Neural cell (in vitro differentiated cells): ENCODE measurements at regions not wholly inside any gene's neighbourhood (a gene's known extent, or its start where the extent isn't known, plus 50 kb on each side); places are given as distances from the start of the nearest gene placed in this dataset.
"Not testable (repeated sequence)": the region's sequence is repeated elsewhere in the genome, so short reads cannot be mapped to it uniquely, and the experiment has no call there.

Experiments used
- H2AFZ ChIP-seq: fragments of 200-600, 300-800 bp; sonication (generic), shearing (Covaris generic); 2 replicates; pipeline ENCODE4 v1.6.0; 2014; ENCODE audit warnings: low read depth, mild to moderate bottlenecking, antibody characterized with exemption, low read length, moderate library complexity
- H3F3A ChIP-seq: fragments of 200-600 bp; shearing (Covaris generic); 2 replicates; pipeline ENCODE4 v1.6.1; 2016; ENCODE audit warnings: mild to moderate bottlenecking, moderate library complexity, mixed read lengths, antibody characterized with exemption, low read length; ENCODE audit not compliant: insufficient read depth, poor library complexity, severe bottlenecking
- H3K27ac ChIP-seq: fragments of 200-600, 300-800 bp; sonication (generic), shearing (Covaris generic); 2 replicates; pipeline ENCODE4 v1.5.1; 2014; ENCODE audit warnings: mild to moderate bottlenecking, low read length, moderate library complexity
- H3K27me3 ChIP-seq: fragments of 300-800, 200-600 bp; sonication (generic), shearing (Covaris generic); 2 replicates; pipeline ENCODE4 v1.6.0; 2014; ENCODE audit warnings: mild to moderate bottlenecking, low read depth, low read length, moderate library complexity; ENCODE audit not compliant: insufficient read depth
- H3K36me3 ChIP-seq: fragments of 300-800, 200-600 bp; sonication (generic), shearing (Covaris generic); 2 replicates; pipeline ENCODE4 v1.5.1; 2014; ENCODE audit warnings: mild to moderate bottlenecking, antibody characterized with exemption, low read length, moderate library complexity; ENCODE audit not compliant: insufficient read depth
- H3K4me2 ChIP-seq: fragments of 300-800, 200-600 bp; sonication (generic), shearing (Covaris generic); 2 replicates; pipeline ENCODE4 v1.6.0; 2014; ENCODE audit warnings: mild to moderate bottlenecking, low read length
- H3K4me3 ChIP-seq: fragments of 300-800, 200-600 bp; sonication (generic), shearing (Covaris generic); 2 replicates; pipeline ENCODE4 v1.5.1; 2014; ENCODE audit warnings: mild to moderate bottlenecking, low read length, moderate library complexity
- H3K79me2 ChIP-seq: fragments of 200-600 bp; shearing (Covaris generic); replicated peaks from 2 replicates; pipeline ENCODE4 v1.6.0; 2014; ENCODE audit warnings: mild to moderate bottlenecking, low read length, moderate library complexity; ENCODE audit not compliant: insufficient read depth
- H3K9ac ChIP-seq: fragments of 300-800, 200-600 bp; sonication (generic), shearing (Covaris generic); 2 replicates; pipeline ENCODE4 v1.6.1; 2016; ENCODE audit warnings: mild to moderate bottlenecking, low read length, mixed read lengths
- H3K9me2 ChIP-seq: fragments of 200-600 bp; shearing (Covaris generic); 2 replicates; pipeline ENCODE4 v1.6.1; 2016; ENCODE audit warnings: mild to moderate bottlenecking, low read length, mixed read lengths; ENCODE audit not compliant: insufficient read depth
- H3K9me3 ChIP-seq: fragments of 200-600, 300-800 bp; sonication (generic), shearing (Covaris generic); 2 replicates; pipeline ENCODE4 v1.6.1; 2016; ENCODE audit warnings: mild to moderate bottlenecking, mixed run types, low read length, moderate library complexity, mixed read lengths
- H4K20me1 ChIP-seq: fragments of 200-600 bp; shearing (Covaris generic); 2 replicates; pipeline ENCODE4 v1.6.1; 2016; ENCODE audit warnings: mild to moderate bottlenecking, mixed run types; ENCODE audit not compliant: insufficient read depth
- EP300 ChIP-seq: fragments of 450-650 bp; conservative IDR thresholded peaks from 2 replicates; pipeline ENCODE4 v1.6.1; 2014; ENCODE audit warnings: antibody characterized with exemption, mild to moderate bottlenecking, moderate library complexity; ENCODE audit not compliant: poor library complexity, severe bottlenecking
- EZH2 ChIP-seq: fragments of 200-600, 300-800 bp; shearing (Covaris generic), sonication (generic); IDR thresholded peaks from 2 replicates; pipeline ENCODE4 v1.6.1; 2014; ENCODE audit warnings: antibody characterized with exemption, low read length, borderline replicate concordance, mild to moderate bottlenecking; ENCODE audit not compliant: insufficient read depth, poor library complexity, severe bottlenecking
- MXI1 ChIP-seq: fragments of 450-650 bp; conservative IDR thresholded peaks from 2 replicates; pipeline ENCODE4 v1.6.1; 2014; ENCODE audit warnings: antibody characterized with exemption, mild to moderate bottlenecking; ENCODE audit not compliant: poor library complexity, severe bottlenecking
- POLR2AphosphoS5 ChIP-seq: IDR thresholded peaks from 2 replicates; pipeline ENCODE4 v1.6.1; 2012
- RAD21 ChIP-seq: fragments of 450-650 bp; conservative IDR thresholded peaks from 2 replicates; pipeline ENCODE4 v1.6.1; 2014; ENCODE audit warnings: antibody characterized with exemption, mild to moderate bottlenecking, moderate library complexity
- SMC3 ChIP-seq: fragments of 450-650 bp; conservative IDR thresholded peaks from 2 replicates; pipeline ENCODE4 v1.6.1; 2014; ENCODE audit warnings: antibody characterized with exemption, mild to moderate bottlenecking, moderate library complexity; ENCODE audit not compliant: poor library complexity
- TAF1 ChIP-seq: IDR thresholded peaks from 2 replicates; pipeline ENCODE4 v1.6.1; 2012; ENCODE audit warnings: low read depth
- TF ChIP-seq, protein P1 (sequence below): fragments of 450-650 bp; IDR thresholded peaks from 2 replicates; pipeline ENCODE4 v1.5.1; 2014; ENCODE audit warnings: antibody characterized with exemption, mild to moderate bottlenecking, moderate library complexity; ENCODE audit not compliant: poor library complexity, severe bottlenecking
- TF ChIP-seq, protein P2 (sequence below): IDR thresholded peaks from 2 replicates; pipeline ENCODE4 v1.6.1; 2012; ENCODE audit warnings: borderline replicate concordance

DNA sequence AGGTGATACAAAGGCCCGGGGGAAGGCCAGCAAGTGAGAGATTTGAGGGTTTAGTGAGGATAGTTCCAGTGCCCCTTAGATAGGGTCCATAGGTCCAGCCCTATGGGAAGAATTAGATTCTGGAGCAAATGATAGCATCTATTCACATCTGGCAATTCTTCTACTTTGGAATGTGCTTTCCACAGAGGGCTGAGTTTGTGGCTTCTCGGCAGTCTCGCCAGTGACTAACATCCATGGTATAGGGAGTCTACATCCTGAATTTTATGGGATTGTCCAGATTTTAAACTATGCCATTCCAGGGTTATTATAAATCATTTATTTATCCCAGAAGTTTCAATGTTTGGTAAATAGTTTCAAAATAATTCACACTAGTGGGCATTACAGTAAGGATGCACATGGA is 207.3 kb upstream of the ADO start:
- no peaks in the 10 kb centered on the region for H3F3A ChIP-seq
- no peak overlapping the region for H2AFZ ChIP-seq
- no peak overlapping the region for H3K4me2 ChIP-seq
- H3K9me2 ChIP-seq: no peaks in the 10 kb centered on the region
- no peaks in the 10 kb centered on the region for H3K9me3 ChIP-seq
- H3K9ac ChIP-seq: no peak overlapping the region
- no peaks in the 10 kb centered on the region for H3K36me3 ChIP-seq
- H3K27me3 ChIP-seq: no peaks in the 10 kb centered on the region
- TF ChIP-seq EZH2: no peak
- TF ChIP-seq MXI1: no peak
- TF ChIP-seq, protein P1, sequence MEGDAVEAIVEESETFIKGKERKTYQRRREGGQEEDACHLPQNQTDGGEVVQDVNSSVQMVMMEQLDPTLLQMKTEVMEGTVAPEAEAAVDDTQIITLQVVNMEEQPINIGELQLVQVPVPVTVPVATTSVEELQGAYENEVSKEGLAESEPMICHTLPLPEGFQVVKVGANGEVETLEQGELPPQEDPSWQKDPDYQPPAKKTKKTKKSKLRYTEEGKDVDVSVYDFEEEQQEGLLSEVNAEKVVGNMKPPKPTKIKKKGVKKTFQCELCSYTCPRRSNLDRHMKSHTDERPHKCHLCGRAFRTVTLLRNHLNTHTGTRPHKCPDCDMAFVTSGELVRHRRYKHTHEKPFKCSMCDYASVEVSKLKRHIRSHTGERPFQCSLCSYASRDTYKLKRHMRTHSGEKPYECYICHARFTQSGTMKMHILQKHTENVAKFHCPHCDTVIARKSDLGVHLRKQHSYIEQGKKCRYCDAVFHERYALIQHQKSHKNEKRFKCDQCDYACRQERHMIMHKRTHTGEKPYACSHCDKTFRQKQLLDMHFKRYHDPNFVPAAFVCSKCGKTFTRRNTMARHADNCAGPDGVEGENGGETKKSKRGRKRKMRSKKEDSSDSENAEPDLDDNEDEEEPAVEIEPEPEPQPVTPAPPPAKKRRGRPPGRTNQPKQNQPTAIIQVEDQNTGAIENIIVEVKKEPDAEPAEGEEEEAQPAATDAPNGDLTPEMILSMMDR: no peak
- TF ChIP-seq, protein P2, sequence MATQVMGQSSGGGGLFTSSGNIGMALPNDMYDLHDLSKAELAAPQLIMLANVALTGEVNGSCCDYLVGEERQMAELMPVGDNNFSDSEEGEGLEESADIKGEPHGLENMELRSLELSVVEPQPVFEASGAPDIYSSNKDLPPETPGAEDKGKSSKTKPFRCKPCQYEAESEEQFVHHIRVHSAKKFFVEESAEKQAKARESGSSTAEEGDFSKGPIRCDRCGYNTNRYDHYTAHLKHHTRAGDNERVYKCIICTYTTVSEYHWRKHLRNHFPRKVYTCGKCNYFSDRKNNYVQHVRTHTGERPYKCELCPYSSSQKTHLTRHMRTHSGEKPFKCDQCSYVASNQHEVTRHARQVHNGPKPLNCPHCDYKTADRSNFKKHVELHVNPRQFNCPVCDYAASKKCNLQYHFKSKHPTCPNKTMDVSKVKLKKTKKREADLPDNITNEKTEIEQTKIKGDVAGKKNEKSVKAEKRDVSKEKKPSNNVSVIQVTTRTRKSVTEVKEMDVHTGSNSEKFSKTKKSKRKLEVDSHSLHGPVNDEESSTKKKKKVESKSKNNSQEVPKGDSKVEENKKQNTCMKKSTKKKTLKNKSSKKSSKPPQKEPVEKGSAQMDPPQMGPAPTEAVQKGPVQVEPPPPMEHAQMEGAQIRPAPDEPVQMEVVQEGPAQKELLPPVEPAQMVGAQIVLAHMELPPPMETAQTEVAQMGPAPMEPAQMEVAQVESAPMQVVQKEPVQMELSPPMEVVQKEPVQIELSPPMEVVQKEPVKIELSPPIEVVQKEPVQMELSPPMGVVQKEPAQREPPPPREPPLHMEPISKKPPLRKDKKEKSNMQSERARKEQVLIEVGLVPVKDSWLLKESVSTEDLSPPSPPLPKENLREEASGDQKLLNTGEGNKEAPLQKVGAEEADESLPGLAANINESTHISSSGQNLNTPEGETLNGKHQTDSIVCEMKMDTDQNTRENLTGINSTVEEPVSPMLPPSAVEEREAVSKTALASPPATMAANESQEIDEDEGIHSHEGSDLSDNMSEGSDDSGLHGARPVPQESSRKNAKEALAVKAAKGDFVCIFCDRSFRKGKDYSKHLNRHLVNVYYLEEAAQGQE: no peak
- TF ChIP-seq TAF1: no peak
- no peak for TF ChIP-seq EP300
- no peak for TF ChIP-seq SMC3
- no peak for TF ChIP-seq RAD21
- no peak for TF ChIP-seq POLR2AphosphoS5
- no peak overlapping the region for H3K27ac ChIP-seq
- no peak overlapping the region for H3K4me3 ChIP-seq
- H3K79me2 ChIP-seq: no peaks in the 10 kb centered on the region
- no peaks in the 10 kb centered on the region for H4K20me1 ChIP-seq

DNA sequence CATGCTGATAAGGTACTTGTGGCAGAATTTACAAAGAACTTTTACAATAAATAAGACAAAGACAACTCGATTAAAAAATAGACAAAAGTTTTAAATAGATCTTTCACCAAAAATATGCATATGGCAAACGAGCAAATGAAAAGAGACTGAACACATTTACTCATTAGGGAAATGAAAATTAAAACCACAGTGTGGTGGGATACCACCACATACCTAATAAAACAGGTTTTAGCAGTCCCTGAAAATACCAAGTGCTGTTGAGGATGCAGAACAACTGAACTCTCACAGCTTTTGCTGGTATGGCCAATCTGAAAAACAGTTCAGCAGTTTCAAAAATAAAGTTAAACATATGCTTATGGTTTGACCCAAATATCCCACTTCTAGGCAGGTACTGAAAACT is 205.4 kb upstream of the ADO start:
- TF ChIP-seq MXI1 (no peak), RAD21 (no peak), TAF1 (no peak), POLR2AphosphoS5 (no peak), SMC3 (no peak), EZH2 (no peak)
- TF ChIP-seq, protein P1: no peak
- TF ChIP-seq, protein P2: no peak
- H3K36me3 ChIP-seq: no peaks in the 10 kb centered on the region
- no peak overlapping the region for H3K4me3 ChIP-seq
- no peak overlapping the region for H2AFZ ChIP-seq
- H3K4me2 ChIP-seq: no peak overlapping the region
- no peaks in the 10 kb centered on the region for H3F3A ChIP-seq
- H3K9ac ChIP-seq: no peak overlapping the region
- H3K9me3 ChIP-seq: no peaks in the 10 kb centered on the region
- H4K20me1 ChIP-seq: no peaks in the 10 kb centered on the region
- no peak overlapping the region for H3K27ac ChIP-seq
- no peaks in the 10 kb centered on the region for H3K27me3 ChIP-seq
- no peaks in the 10 kb centered on the region for H3K79me2 ChIP-seq
- no peaks in the 10 kb centered on the region for H3K9me2 ChIP-seq

DNA sequence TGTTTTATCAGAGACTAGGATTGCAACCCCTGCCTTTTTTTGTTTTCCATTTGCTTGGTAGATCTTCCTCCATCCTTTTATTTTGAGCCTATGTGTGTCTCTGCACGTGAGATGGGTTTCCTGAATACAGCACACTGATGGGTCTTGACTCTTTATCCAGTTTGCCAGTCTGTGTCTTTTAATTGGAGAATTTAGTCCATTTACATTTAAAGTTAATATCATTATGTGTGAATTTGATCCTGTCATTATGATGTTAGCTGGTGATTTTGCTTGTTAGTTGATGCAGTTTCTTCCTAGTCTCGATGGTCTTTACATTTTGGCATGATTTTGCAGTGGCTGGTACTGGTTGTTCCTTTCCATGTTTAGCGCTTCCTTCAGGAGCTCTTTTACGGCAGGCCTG is 198.0 kb upstream of the ADO start:
- H3K9me2 ChIP-seq, H3K27me3 ChIP-seq, H3K4me2 ChIP-seq, H3K79me2 ChIP-seq, H3K9me3 ChIP-seq, H2AFZ ChIP-seq, H3K4me3 ChIP-seq, H3K27ac ChIP-seq, H3K36me3 ChIP-seq, H3F3A ChIP-seq, H3K9ac ChIP-seq, H4K20me1 ChIP-seq: not testable (repeated sequence)
